ENCODE measurements at regions not wholly inside any gene's neighbourhood (a gene's known extent, or its start where the extent isn't known, plus 50 kb on each side); places are given as distances from the start of the nearest gene placed in this dataset.

GRCh38 chr1:60971330-60971729 is 111.0 kb upstream of the NFIA start:
- TF ChIP-seq EZH2phosphoT487 (IDR thresholded peaks at IDR 0.05; ENCODE audit: borderline replicate concordance, low read depth, low read length) = no peak
- no peak for TF ChIP-seq CTCF (conservative IDR thresholded peaks at IDR 0.05; ENCODE audit: low read length)

Measured in OCI-LY7 (cell line).